Neural crest cell (in vitro differentiated cells): ENCODE measurements at regions not wholly inside any gene's neighbourhood (a gene's known extent, or its start where the extent isn't known, plus 50 kb on each side); places are given as distances from the start of the nearest gene placed in this dataset.

ENCODE experiments used
- DNase-seq: peaks from one replicate; pipeline ENCODE4 v3.0.0; 2021; ENCODE audit warnings: low read depth, mixed read lengths, low spot score
- H3K27ac Mint-ChIP-seq: one replicate; pipeline ENCODE4 v1.8.0; 2021; ENCODE audit warnings: mild to moderate bottlenecking, mixed read lengths; ENCODE audit not compliant: unreplicated experiment
- H3K27me3 Mint-ChIP-seq: 2 replicates; pipeline ENCODE4 v1.8.0; 2021; ENCODE audit warnings: low read depth, mild to moderate bottlenecking, mixed read lengths
- H3K36me3 Mint-ChIP-seq: 2 replicates; pipeline ENCODE4 v1.8.0; 2021; ENCODE audit warnings: low read depth, mild to moderate bottlenecking, mixed read lengths
- H3K4me1 Mint-ChIP-seq: 2 replicates; pipeline ENCODE4 v1.8.0; 2021; ENCODE audit warnings: mixed read lengths
- H3K4me3 Mint-ChIP-seq: one replicate; pipeline ENCODE4 v1.8.0; 2021; ENCODE audit warnings: mild to moderate bottlenecking, mixed read lengths
- H3K9me3 Mint-ChIP-seq: 2 replicates; pipeline ENCODE4 v1.8.0; 2021; ENCODE audit warnings: mixed read lengths
- CTCF ChIP-seq: fragments of 200-600 bp; sonication (generic); conservative IDR thresholded peaks from 2 replicates; pipeline ENCODE4 v1.5.0; 2021; ENCODE audit warnings: antibody characterized with exemption, mild to moderate bottlenecking

GRCh38 chrX:39616098-39616729, 481.5 kb downstream of the BCOR start:
- peaks cover 48% of the 10 kb centered on the region for H3K27me3 Mint-ChIP-seq
- peaks cover 21% of the 10 kb centered on the region for H3K4me1 Mint-ChIP-seq
- H3K4me3 Mint-ChIP-seq: no peak overlapping the region
- no peak for TF ChIP-seq CTCF
- H3K36me3 Mint-ChIP-seq: peaks cover 3% of the 10 kb centered on the region
- no peaks in the 10 kb centered on the region for H3K9me3 Mint-ChIP-seq
- no peak overlapping the region for H3K27ac Mint-ChIP-seq
- DNase-seq: no peak

GRCh38 chrX:39616731-39617130, 481.0 kb downstream of the BCOR start:
- no peak for TF ChIP-seq CTCF
- no peak for DNase-seq
- peaks cover 21% of the 10 kb centered on the region for H3K4me1 Mint-ChIP-seq
- H3K36me3 Mint-ChIP-seq: peaks cover 3% of the 10 kb centered on the region
- H3K27me3 Mint-ChIP-seq: peaks cover 45% of the 10 kb centered on the region
- H3K27ac Mint-ChIP-seq: no peak overlapping the region
- H3K9me3 Mint-ChIP-seq: peaks cover 3% of the 10 kb centered on the region
- no peak overlapping the region for H3K4me3 Mint-ChIP-seq

GRCh38 chrX:39618178-39618577, 479.6 kb downstream of the BCOR start:
- TF ChIP-seq CTCF: no peak
- Mint-ChIP-seq H3K27me3 (peaks cover 35% of the 10 kb centered on the region), H3K36me3 (peaks cover 6% of the 10 kb centered on the region), H3K9me3 (peaks cover 7% of the 10 kb centered on the region), H3K4me1 (peaks cover 14% of the 10 kb centered on the region), H3K27ac (no peak overlapping the region), H3K4me3 (no peak overlapping the region)
- no peak for DNase-seq

- no peak overlapping the region for H3K27ac Mint-ChIP-seq
- peaks cover 23% of the 10 kb centered on the region for H3K27me3 Mint-ChIP-seq
These were observed 478.4 kb downstream of the BCOR start for GRCh38 chrX:39619182-39620009.

GRCh38 chrX:39624166-39624565, 473.6 kb downstream of the BCOR start:
- peaks cover 18% of the 10 kb centered on the region for H3K9me3 Mint-ChIP-seq
- H3K4me1 Mint-ChIP-seq: no peaks in the 10 kb centered on the region
- peaks cover 5% of the 10 kb centered on the region for H3K36me3 Mint-ChIP-seq
- H3K4me3 Mint-ChIP-seq: no peak overlapping the region
- no peak for DNase-seq
- H3K27ac Mint-ChIP-seq: no peak overlapping the region
- TF ChIP-seq CTCF: no peak
- no peaks in the 10 kb centered on the region for H3K27me3 Mint-ChIP-seq

More at GRCh38 chrX:39619182-39620009, 478.4 kb downstream of the BCOR start:
- Mint-ChIP-seq H3K9me3 (peaks cover 10% of the 10 kb centered on the region), H3K4me3 (no peak overlapping the region), H3K4me1 (peaks cover 2% of the 10 kb centered on the region), H3K36me3 (peaks cover 3% of the 10 kb centered on the region)
- no peak for TF ChIP-seq CTCF
- no peak for DNase-seq
